ENCODE measurements at regions not wholly inside any gene's neighbourhood (a gene's known extent, or its start where the extent isn't known, plus 50 kb on each side); places are given as distances from the start of the nearest gene placed in this dataset.

DNA sequence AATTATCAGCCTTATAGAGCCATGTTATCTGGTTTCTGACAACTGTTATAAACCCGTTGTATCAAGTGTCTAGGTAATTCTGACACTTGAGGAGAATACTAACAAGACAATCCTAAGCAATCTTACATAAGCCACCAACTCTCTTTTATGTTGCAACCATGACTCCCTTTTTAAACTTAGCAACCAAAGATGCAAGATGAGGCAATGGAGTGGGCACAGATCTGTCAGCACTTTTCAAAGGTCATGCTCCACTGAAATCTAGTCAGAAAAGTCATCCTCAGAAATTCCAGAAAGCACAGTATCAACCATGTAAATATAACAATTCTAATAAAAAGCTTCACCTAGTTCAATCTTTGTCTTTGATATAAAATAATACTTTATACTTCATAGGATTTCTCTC is 77.0 kb upstream of the SEMA3A start:
- no peak for DNase-seq
- intact Hi-C loops (cut with DNase I): no loop called here

DNA sequence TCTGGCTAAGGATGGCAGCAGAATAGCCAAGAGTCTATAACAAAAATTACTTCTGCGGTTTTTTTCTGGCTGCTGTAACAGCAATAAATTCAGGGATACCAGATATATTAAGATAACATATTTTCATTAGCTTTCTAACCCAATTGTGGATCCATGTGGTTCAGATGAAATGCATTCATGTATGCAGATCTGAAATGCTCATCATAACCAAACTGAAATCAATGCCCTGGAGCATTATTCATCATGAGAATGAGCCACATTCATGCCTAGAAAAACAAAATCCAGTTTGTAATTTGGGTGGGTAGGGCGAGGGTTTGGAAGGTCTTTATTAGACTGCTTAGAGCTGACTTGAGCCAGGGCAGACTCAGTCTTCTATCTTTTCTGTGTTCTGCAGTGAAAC is 69.8 kb upstream of the SEMA3A start:
- no peak for DNase-seq
- intact Hi-C loops (cut with DNase I): no loop called here

- DNase-seq: no peak
- intact Hi-C loops (cut with DNase I): no loop called here
Measured at GRCh38 chr7:84263106-84263505, 68.5 kb upstream of the SEMA3A start.

- peak in 3 of 10 donors; percentile 9 to 77 (median 77) for DNase-seq
- intact Hi-C loops (cut with DNase I): no loop called here
Measured at GRCh38 chr7:84261509-84261908, 66.9 kb upstream of the SEMA3A start.

GRCh38 chr7:84258628-84259027 is 64.0 kb upstream of the SEMA3A start:
- intact Hi-C loops (cut with DNase I): no loop called here
- DNase-seq: no peak

DNA sequence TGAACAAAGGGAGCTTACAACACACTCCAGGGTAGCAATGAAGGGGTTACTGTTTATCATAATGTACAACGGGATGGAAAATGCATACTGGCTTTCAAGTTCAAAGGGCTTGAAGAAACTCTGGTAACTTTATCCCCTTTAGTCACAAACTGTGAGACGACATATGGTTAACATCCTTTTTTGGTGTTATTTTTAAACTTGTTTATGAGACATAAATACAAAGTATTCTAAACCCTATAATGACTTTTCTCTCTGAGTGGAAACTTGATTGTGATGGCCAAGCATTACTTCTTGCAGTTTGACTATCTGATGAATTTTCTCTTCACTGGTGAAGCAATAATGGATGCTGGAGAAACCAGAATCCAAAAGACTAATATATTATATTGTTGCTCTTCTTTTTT is 62.0 kb upstream of the SEMA3A start:
- intact Hi-C loops (cut with DNase I): no loop called here
- no peak for DNase-seq

DNA sequence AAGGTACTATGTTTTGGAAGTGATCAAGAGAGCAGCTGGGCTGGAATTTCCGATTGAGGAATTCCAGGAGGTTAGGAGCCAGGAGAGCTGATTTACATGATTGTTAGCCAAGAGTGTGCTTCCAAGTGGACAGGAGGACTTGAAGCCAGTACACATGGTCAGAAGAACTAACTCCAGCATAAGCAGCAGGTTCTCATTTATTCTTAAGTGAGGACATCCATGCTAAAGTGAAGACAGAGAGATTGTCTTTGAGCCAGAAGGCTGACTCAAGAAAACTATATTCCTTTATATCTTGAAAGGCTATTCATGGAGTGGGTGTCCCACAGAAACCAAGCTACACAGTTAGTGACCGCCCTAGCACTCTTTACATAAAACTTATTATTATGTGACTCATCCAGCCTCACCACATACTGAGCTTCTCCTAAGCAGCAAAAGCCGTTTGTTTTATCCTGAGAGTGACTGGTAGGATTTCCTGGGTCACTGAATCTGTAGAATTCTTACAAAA is 56.7 kb upstream of the SEMA3A start:
- intact Hi-C loops (cut with DNase I): no loop called here
- DNase-seq: no peak

- DNase-seq: no peak
- intact Hi-C loops (cut with DNase I): no loop called here
Measured at GRCh38 chr7:84250452-84250851, 55.9 kb upstream of the SEMA3A start.

DNA sequence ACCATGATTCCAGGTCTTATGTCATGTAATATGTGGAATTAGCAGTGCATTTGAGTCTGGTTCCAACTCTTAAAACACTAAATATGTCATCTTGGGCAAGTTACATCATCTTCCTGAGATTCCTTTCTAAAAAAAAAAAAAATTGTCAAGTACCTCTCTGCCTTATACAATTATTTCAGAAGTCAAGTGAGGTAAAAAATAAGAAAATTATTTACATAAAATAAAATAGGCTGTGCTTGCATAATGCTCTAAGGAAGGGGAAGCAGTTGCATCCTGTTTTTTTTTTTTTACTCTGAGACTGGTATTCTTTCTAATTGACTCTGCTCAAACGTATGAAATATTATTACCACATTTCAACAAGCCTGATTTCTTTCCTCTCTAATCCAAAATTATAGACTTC is 55.1 kb upstream of the SEMA3A start:
- DNase-seq: no peak
- intact Hi-C loops (cut with DNase I): no loop called here

GRCh38 chr7:84248843-84249242 is 54.3 kb upstream of the SEMA3A start:
- intact Hi-C loops (cut with DNase I): no loop called here
- no peak for DNase-seq

- intact Hi-C loops (cut with DNase I): no loop called here
- DNase-seq: no peak
Measured at GRCh38 chr7:84248267-84248666, 53.7 kb upstream of the SEMA3A start.

- no peak for DNase-seq
- intact Hi-C loops (cut with DNase I): no loop called here
Measured at GRCh38 chr7:84247591-84247990, 53.0 kb upstream of the SEMA3A start.

GRCh38 chr7:84245835-84246234 is 51.2 kb upstream of the SEMA3A start:
- intact Hi-C loops (cut with DNase I): no loop called here

More at GRCh38 chr7:84245835-84246234, 51.2 kb upstream of the SEMA3A start:
- DNase-seq: peak in 1 of 10 donors; percentile 68
